Liver (tissue), 7 donors: ENCODE measurements at regions not wholly inside any gene's neighbourhood (a gene's known extent, or its start where the extent isn't known, plus 50 kb on each side); places are given as distances from the start of the nearest gene placed in this dataset.

Experiments used
- DNase-seq: peaks from one replicate; pipeline ENCODE4 v3.0.0-alpha.2; 2017; ENCODE audit warnings: low spot score
- H3K27ac ChIP-seq, 2 donors: one replicate each; pipeline ENCODE4 v1.7.0; 2013; ENCODE audit warnings: inconsistent platforms in 2 of 2, low read length in 2 of 2, control low read depth in 1 of 2, low read depth in 1 of 2, mild to moderate bottlenecking in 1 of 2
- H3K27me3 ChIP-seq, 4 donors: one replicate each; pipeline versions ENCODE4 v1.6.1 to v1.7.0; 2013; ENCODE audit warnings: low read length in 3 of 4, inconsistent platforms in 1 of 4, mild to moderate bottlenecking in 1 of 4, moderate library complexity in 1 of 4; ENCODE audit not compliant: control insufficient read depth in 4 of 4, insufficient read depth in 4 of 4
- H3K36me3 ChIP-seq, 4 donors: one replicate each; pipeline versions ENCODE4 v1.6.1 to v1.7.0; 2013; ENCODE audit warnings: low read length in 3 of 4, mild to moderate bottlenecking in 3 of 4, low read depth in 1 of 4, moderate library complexity in 1 of 4; ENCODE audit not compliant: control insufficient read depth in 4 of 4, insufficient read depth in 3 of 4
- H3K4me1 ChIP-seq, 4 donors: one replicate each; pipeline versions ENCODE4 v1.6.1 to v1.7.0; 2013; ENCODE audit warnings: low read length in 3 of 4, mild to moderate bottlenecking in 3 of 4, moderate library complexity in 1 of 4; ENCODE audit not compliant: control insufficient read depth in 4 of 4, insufficient read depth in 4 of 4
- H3K4me3 ChIP-seq, 3 donors: one replicate each; pipeline versions ENCODE4 v1.6.1 to v1.7.0; 2013; ENCODE audit warnings: low read length in 3 of 3, control low read depth in 1 of 3, low read depth in 1 of 3, mild to moderate bottlenecking in 1 of 3
- H3K9ac ChIP-seq, 2 donors: one replicate each; pipeline ENCODE4 v1.7.0; 2013; ENCODE audit warnings: low read length in 2 of 2, mild to moderate bottlenecking in 2 of 2, moderate library complexity in 2 of 2, control low read depth in 1 of 2, low read depth in 1 of 2
- H3K9me3 ChIP-seq, 4 donors: one replicate each; pipeline versions ENCODE4 v1.6.1 to v1.7.0; 2013; ENCODE audit warnings: low read length in 3 of 4; ENCODE audit not compliant: control insufficient read depth in 4 of 4
- ATF3 ChIP-seq: IDR thresholded peaks from 2 replicates; pipeline ENCODE4 v1.6.1; 2016; ENCODE audit warnings: antibody characterized with exemption
- FOXA1 ChIP-seq: IDR thresholded peaks from 2 replicates; pipeline ENCODE4 v1.6.1; 2016; ENCODE audit warnings: antibody characterized with exemption
- GABPA ChIP-seq, 2 donors: IDR thresholded peaks in 1 of 2; conservative IDR thresholded peaks in 1 of 2; 2 replicates each; pipeline ENCODE4 v1.6.1; 2016; ENCODE audit warnings: antibody characterized with exemption in 2 of 2, mild to moderate bottlenecking in 1 of 2, moderate library complexity in 1 of 2
- HNF4A ChIP-seq, 2 donors: conservative IDR thresholded peaks; 2 replicates each; pipeline ENCODE4 v1.6.1; 2016; ENCODE audit warnings: antibody characterized with exemption in 2 of 2, mild to moderate bottlenecking in 2 of 2
- HNF4G ChIP-seq: IDR thresholded peaks from 2 replicates; pipeline ENCODE4 v1.6.1; 2016; ENCODE audit warnings: antibody characterized with exemption
- JUND ChIP-seq, 2 donors: IDR thresholded peaks; 2 replicates each; pipeline ENCODE4 v1.6.1; 2016; ENCODE audit warnings: antibody characterized with exemption in 2 of 2
- MAX ChIP-seq: IDR thresholded peaks from 2 replicates; pipeline ENCODE4 v1.6.1; 2016; ENCODE audit warnings: antibody characterized with exemption
- NR2F2 ChIP-seq: IDR thresholded peaks from 2 replicates; pipeline ENCODE4 v1.6.1; 2016; ENCODE audit warnings: antibody characterized with exemption
- RAD21 ChIP-seq, 2 donors: IDR thresholded peaks; 2 replicates each; pipeline ENCODE4 v1.6.1; 2016; ENCODE audit warnings: antibody characterized with exemption in 2 of 2, mild to moderate bottlenecking in 2 of 2
- REST ChIP-seq: IDR thresholded peaks from 2 replicates; pipeline ENCODE4 v1.6.1; 2016; ENCODE audit warnings: antibody characterized with exemption, mild to moderate bottlenecking
- SP1 ChIP-seq: IDR thresholded peaks from 2 replicates; pipeline ENCODE4 v1.6.1; 2018; ENCODE audit warnings: antibody characterized with exemption, mild to moderate bottlenecking
- TAF1 ChIP-seq: conservative IDR thresholded peaks from 2 replicates; pipeline ENCODE4 v1.6.1; 2016; ENCODE audit warnings: antibody characterized with exemption, mild to moderate bottlenecking
- ZBTB33 ChIP-seq: IDR thresholded peaks from 2 replicates; pipeline ENCODE4 v1.6.1; 2016; ENCODE audit warnings: antibody characterized with exemption
- WGBS: extraction: QIAGEN DNeasy Blood & Tissue Kit; methylation state at CpG from one replicate; pipeline ENCODE4 v1.1.7; 2013; 5-methylcytosine and 5-hydroxymethylcytosine counted together
- donor health status: healthy.
- donor health status: healthy.
- donor health status: healthy.
- donor health status: healthy.

- Histone ChIP-seq H3K9ac (no peak overlapping the region), H3K9me3 (no peaks in the 10 kb centered on the region), H3K27ac (no peak overlapping the region), H3K4me1 (peaks cover 0 to 4% (median 0%) of the 10 kb centered on the region in 4 donors), H3K4me3 (no peak overlapping the region), H3K27me3 (no peaks in the 10 kb centered on the region), H3K36me3 (no peaks in the 10 kb centered on the region)
- 82% methylated on average over 3 of the region's 3 CpGs for WGBS
- TF ChIP-seq SP1, result no peak
- no peak for TF ChIP-seq HNF4A (conservative IDR thresholded peaks at IDR 0.05)
- no peak for TF ChIP-seq JUND (IDR thresholded peaks at IDR 0.05)
- TF ChIP-seq HNF4G, result no peak
- no peak for TF ChIP-seq NR2F2
- no peak for TF ChIP-seq MAX
- no peak for TF ChIP-seq FOXA1
- no peak for TF ChIP-seq TAF1
- no peak for TF ChIP-seq REST
- TF ChIP-seq ZBTB33, result no peak
- no peak for TF ChIP-seq RAD21 (IDR thresholded peaks at IDR 0.05)
- no peak for TF ChIP-seq GABPA (IDR thresholded peaks at IDR 0.05 in 1 of 2, conservative IDR thresholded peaks at IDR 0.05 in 1 of 2)
- no peak for TF ChIP-seq ATF3
- DNase-seq, result no peak
Observed at GRCh38 chr22:22784249-22785039, 103.2 kb upstream of the IGLL5 start.

- no peak overlapping the region for H3K27ac ChIP-seq
- H3K4me3 ChIP-seq, result no peak overlapping the region
- no peak for TF ChIP-seq ZBTB33
- no peak overlapping the region for H3K9ac ChIP-seq
- no peaks in the 10 kb centered on the region for H3K36me3 ChIP-seq
- no peaks in the 10 kb centered on the region for H3K9me3 ChIP-seq
- no peak for DNase-seq
- peaks cover 0 to 4% (median 0%) of the 10 kb centered on the region in 4 donors for H3K4me1 ChIP-seq
- H3K27me3 ChIP-seq, result no peaks in the 10 kb centered on the region
- 82% methylated on average over 13 of the region's 13 CpGs for WGBS
Observed at GRCh38 chr22:22785316-22786065, 102.1 kb upstream of the IGLL5 start.
